Anterior cingulate cortex (tissue), 58 donors: ENCODE measurements at regions not wholly inside any gene's neighbourhood (a gene's known extent, or its start where the extent isn't known, plus 50 kb on each side); places are given as distances from the start of the nearest gene placed in this dataset.

Source experiments
- DNase-seq, 58 donors: peaks; one replicate each; lab custom pipeline; 2025; lab: John Stamatoyannopoulos, UW

DNA sequence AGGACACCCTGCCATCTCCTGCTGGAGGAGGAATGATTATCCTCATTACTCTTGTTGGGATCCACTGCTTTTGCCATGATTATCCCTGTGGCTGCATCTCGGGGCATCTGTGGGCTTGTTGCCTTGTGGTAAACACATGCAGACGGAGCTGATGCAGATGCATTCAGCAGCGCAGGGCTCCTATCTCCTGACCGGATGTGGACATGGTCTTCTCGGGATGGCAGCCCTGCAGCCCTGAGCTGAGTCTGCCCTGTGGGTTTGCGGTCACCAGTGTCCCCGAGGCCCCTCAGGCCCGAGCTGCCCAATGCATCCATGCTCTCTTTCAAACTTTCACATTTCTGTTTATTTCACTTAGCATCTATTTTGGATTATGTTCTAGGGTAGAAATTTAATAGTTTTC, 250.4 kb upstream of the IRX1 start:
- DNase-seq, result no peak

DNA sequence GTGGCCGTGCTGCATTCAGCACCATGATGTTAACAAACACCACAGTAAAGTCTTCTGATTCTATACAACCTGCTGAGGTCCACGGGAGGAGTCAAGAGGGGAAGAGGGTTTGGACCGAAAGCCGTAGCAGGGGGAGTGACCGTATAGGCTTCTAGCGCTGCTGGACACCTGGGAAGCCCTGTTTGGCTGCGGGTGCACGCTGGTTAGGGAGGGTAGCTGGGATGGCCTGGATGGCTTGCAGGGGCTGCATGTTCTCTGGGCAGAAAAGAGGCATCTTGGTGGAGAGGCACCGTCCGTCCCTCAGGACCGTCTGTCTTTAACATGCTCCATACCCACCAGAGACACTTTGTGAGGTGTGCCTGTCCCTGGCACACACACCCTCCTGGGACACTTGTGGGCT, 251.0 kb upstream of the IRX1 start:
- DNase-seq, result no peak

DNA sequence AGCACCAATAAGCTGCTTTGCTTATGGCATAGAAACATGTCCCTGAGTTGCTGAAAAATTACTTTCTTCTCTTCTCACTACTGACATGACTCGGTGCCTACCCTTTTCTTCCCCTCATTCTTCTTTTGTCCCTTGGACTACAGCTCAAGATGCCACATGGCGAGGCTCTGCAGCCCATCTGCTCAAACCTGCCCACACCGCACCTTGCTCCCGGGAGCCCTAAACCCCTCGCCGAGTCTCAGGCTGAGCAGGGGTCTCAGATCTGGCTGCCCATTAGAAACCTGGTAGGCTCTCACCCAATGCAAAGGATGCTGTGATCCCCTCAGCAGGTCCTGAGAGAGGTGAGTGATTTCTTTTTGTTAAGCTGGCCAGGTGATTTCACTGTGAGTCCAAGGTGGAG, 251.7 kb upstream of the IRX1 start:
- DNase-seq, result no peak

DNA sequence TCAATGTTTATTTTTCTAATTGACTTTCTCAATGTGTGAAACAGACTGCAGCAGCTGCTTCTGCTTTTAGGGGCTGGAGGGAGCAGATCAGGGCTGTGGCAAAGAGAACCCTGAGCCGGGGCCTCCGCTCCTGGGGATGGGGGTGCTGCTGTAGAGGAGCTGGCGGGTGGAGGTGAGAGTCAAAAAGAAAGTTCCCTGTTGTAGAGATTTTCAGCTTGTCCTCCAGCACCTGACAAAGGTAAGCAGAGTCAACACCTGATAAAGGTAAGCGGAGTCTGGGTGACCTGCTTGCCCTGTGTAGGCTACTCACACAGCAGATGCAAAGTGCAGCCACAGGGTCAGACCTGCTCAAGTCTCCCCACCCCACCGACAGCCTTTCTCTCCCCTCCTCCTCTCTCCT, 252.4 kb upstream of the IRX1 start:
- no peak for DNase-seq

DNA sequence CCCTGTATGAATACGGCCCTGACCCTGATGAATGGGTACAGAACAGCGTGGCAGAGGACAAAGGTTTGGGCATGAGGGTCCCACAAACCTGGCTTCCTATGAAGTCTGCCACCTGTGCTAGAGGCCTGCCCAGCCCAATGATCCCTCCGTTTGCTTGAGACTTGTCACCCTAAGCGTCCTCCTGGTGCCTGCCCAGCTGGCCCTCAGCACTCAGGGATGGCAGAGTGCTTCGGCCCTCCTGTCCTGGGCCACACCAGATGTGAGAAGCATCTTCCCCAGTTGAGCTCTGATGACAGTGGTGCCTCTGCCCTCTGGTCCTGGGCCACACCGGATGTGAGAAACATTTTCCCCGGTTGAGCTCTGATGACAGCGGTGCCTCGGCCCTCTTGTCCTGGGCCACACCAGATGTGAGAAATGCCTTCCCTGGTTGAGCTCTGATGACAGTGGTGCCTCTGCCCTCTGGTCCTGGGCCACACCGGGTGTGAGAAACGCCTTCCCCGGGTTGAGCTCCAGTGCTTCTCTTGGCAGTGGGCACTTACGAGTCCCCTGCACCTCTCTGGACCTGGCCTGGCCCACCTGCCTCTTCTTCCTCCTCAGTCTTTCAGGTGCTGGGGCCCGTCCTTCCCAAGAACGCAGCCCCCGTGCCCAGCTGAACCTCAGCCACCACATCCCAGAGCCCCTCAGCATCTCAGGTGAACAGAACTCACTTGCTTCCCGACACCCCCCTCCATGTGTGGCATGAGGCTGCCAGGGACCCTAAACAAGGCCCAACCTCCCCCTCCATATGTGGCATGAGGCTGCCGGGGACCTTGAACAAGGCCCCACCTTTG, 253.1 kb upstream of the IRX1 start:
- DNase-seq, result no peak

DNA sequence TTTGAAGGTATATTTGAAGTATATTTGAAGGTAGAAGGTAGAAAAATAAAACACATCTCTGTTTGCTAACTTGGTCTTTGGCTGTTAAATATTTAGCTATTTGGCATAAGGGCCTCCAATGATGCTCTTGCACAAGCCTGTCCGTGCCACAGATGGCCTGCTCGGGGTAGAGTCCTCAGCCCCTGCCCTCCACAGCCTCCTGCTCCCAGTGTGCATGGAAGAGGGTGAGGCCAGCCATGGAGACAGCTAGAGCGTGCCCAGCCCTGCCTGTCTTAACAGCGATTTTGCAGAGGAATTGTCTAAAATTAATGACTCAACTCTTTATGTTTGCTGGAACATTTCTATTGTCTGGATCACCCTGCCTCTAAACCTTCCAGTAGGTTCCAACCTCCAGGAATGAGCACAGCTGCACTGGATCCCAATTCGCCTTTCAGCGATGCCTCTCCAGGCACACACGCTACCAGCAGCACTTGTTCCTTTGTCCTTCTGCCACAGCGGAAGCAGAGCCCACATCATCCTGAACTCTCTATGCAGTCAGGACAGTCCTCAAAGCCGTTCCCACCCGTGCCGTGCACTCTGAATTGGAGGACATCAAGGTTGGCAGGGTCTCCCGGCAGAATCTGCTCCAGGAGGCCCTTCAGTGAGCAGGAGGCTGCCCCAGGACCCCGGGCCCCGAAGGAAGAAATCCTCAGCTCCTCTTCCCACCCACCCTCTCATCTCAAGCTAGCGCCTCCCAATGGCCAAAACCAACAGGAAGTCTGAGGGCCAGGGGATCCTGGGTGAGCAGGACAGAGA, 254.0 kb upstream of the IRX1 start:
- no peak for DNase-seq

DNA sequence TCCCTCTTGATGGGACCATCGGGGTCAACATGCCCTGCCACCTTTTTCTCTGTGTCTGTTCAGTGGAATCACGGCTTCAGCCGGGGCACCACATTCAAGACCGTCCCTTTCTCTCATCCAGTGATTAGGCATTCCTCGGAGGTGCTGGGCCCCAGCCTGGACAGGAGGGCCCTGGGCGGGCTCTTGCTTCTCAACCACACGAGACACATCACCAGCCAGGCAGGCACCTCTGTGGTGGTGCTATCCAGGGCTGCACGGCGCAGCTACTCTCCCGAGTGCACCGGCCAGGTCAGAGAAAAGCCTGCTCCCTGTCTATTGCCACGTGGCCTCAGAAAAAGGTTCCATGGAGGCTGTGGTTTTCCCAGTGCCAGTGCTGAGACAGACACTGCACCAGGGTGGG, 255.2 kb upstream of the IRX1 start:
- no peak for DNase-seq

DNA sequence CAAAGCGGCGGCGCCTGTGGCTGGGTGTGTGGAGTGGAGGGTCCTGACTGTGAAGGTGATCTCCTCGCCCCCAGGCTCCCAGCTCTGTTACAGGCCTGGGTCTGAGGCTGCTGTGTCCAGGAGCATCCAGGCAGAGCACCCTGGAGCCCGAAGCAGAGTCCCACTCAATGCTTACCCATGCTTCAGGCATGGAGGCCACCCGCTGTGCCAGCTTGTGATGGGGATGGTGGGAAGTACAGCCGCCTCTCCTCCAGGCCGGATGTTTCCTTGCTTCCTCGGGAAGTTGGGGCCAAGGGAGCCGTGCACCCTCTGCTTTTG, 255.9 kb upstream of the IRX1 start:
- DNase-seq, result no peak

DNA sequence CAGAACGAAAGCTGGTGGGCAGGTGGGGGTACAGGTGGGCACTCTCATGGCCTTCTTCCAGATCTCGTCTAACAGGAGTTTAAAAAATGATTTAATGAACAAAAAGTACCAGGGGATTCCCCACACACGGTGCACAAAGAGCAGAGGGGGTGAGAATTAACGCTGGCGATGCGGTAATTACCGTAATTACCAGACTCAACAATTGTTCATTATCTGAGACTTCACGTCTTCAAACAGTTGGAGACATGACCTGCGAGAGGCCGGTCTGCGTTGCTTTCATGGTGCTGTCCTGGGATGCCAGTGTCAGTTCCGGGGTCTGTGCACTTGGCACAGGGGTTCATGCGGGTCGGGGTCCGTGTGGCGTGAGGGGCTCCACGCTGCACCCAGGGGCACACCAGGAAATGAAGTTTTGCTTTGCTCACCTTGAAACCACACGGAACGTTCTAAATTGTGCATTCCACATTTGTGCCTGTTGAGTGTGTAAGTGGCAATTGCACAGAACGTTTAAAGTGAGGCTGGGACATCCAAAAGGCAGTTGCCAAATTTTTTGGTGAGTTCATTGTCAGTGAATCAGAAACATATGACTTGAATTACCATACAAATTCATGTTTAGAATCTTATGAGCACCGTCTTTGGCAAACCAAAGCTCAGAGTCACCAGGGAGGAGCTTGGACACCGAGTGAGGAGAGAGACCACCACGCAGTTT, 256.4 kb upstream of the IRX1 start:
- no peak for DNase-seq

DNA sequence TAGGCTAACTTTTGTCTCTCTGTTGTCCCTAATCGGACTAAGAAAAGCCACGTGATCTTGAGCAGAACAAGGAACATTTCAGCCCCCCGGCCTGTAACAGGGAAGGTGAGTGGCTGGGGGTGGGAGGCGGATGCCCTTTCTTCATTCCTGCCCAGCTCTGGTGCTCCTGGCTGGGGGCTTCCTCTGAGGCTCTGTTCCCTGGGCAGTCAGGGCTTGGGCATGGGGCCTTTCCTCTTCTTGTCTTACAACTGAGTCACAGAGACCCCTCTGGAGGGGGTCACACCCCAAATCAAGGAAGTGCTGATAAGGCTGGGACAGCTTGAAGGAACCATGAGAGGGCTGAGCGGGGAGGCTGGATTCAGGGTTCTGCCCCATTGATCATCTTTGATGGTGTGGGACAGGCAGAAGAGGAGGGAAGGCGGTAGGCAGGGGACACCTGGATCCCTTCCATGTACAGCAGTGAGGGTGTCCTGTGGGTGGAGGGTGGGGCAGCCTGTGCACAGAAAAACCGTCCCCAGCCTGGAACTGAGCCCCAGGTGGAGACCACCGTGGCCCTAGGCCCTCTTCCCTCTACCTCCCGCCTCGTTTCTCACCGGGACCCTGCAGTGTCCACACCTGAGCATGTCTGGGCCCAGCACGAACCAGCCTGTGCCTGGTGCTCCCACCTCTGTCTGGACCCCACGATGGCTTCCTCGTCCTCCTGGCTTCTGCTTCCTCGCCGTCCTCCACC, 257.7 kb upstream of the IRX1 start:
- DNase-seq, result no peak

DNA sequence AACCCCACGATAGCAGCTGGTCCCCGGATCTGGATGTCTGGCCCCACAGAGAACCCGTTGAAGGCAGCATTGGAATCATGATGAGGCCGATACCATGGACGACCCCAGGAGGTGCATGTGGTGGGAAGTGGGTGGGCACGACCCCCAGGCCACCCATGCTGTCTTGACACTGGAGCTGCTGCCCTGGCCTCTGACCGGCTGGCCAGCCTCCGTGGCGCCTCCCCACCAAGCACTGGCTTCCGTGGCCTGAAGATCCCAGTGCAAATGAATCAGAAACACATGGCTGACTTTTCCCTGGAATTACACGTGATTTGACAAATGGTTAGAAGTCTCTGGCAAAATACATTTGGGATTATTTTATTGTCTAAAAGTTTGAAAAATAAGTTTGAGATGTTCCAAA, 259.0 kb upstream of the IRX1 start:
- DNase-seq, result no peak

DNA sequence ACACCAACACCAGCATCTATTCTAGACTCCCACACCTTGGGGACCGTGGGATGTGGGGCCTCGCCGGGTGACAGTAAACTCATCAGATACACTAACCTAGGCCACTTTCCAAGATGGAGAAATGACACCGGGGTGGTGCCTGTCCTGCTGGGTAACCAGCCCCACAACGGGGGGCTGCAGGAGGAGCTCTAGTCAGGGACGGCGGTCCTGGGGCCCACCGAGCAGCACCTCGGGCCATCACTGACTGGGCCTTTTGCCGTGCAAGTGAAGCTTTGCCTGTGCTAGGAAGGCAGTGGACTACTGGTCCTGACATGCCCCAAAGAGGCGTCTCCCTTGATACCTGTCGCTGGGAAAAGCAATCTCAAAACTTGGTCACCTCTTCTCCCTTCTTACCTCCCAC, 260.3 kb upstream of the IRX1 start:
- DNase-seq, result no peak

DNA sequence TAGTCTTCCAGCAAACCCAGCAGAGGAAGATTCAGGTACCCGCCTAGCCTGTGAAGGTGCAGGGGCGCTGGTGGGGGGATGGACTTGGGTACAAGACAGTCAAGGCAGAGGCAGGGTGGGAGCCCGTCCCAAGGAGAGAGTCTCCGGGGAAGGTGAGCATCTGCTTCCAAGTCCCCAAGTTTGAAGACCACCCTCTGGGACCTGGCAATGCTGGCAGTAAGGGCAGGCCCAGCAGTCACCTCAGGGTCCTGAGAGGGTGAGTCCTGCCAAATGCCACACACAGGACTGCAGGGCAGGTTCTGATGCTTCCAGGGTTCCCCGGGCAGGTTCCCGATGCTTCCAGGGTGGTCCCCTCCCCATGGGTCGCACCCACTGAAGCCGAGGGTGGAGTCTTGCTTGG, 261.8 kb upstream of the IRX1 start:
- no peak for DNase-seq

DNA sequence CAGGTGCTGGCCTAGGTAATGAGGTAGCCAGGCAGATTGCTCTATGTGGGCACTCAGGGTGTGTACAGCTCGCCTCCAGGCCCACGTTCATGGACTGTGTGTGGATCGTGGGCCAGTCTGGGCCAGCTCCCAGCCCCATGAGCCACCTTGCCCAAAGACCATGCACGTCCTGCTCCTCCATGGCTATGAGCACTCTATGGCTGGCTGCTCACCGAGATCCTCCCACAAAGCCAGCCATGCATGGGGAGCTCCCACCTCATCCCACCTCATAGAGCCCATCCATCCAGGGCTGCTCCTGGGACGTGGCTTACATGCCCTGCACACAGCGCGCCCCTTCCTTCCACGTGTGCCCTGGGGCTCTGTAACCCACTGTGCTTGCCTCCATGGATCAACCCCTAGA, 262.5 kb upstream of the IRX1 start:
- DNase-seq, result no peak

DNA sequence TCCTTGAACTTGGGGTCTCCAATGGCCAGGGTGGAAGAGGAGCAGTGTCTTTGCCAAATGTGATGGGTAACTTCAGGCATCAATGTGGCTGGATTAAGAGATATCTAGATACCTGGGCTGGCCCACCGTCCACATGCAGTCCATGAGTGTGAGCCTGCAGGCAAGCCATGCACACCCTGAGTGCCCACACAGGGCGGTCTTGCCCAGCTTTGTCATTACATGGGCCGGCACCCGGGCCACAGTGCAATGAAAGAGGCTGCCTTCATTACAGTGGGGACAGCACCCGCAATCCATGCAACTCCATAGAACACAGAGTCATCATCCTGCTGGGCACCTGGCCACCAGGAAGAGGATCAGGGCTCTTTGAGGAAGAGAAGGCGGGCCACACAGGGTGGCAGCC, 263.8 kb upstream of the IRX1 start:
- DNase-seq, result no peak

DNA sequence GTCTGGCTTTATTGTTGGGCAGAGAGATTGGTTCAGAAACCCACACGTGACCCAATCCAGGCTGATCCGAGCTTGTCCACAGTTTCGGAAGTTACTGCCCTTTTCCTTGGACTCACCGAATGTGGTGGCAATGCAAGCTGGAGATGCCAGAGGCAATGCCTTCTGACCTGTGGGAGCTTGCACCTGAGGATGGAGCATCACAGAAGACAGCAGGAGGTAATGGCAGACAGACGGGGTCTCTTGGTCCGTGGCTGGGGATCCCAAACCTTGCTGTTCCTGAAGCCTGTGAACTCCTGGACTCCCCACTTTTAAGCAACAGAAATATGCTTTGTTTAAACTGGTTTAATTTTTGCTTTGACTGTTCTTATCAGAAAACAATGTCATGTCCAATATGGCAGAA, 265.2 kb upstream of the IRX1 start:
- no peak for DNase-seq

DNA sequence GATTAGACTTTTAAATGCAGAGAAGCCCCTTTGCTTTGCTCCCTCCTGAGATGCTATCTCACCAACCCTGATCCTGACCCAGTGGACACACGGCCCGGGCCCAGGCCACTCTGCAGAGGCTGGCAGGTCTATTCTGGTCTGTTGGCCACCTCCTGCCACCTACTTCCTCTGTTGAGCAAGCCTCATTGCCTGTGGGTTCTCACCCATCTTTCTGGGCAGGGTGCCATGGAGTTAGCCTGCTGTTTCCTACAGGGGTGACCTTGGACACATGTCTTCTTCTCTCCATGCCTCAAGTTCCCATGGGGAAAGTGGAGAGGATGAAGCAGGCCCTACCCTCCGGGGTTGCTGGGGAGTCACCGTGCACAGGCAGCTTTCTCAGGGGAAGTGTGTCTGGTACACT, 266.2 kb upstream of the IRX1 start:
- no peak for DNase-seq

DNA sequence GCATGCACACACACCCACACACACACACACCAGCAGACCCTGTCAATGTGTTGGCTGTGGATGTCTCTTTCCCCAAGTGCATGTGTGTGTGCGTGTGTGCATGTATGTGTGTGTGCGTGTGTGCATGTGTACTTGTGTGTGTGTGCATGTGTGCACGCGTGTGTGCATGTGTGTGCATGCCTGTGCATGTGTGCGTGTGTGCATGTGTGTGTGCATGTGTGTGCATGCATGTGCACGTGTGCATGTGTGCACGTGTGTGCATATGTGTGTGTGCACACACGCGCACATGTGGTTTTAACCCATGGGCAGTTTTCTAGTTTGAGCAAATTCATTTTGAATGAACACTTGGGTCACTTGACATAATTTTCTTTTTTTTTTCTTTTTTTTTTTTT, 268.8 kb upstream of the IRX1 start:
- no peak for DNase-seq

DNA sequence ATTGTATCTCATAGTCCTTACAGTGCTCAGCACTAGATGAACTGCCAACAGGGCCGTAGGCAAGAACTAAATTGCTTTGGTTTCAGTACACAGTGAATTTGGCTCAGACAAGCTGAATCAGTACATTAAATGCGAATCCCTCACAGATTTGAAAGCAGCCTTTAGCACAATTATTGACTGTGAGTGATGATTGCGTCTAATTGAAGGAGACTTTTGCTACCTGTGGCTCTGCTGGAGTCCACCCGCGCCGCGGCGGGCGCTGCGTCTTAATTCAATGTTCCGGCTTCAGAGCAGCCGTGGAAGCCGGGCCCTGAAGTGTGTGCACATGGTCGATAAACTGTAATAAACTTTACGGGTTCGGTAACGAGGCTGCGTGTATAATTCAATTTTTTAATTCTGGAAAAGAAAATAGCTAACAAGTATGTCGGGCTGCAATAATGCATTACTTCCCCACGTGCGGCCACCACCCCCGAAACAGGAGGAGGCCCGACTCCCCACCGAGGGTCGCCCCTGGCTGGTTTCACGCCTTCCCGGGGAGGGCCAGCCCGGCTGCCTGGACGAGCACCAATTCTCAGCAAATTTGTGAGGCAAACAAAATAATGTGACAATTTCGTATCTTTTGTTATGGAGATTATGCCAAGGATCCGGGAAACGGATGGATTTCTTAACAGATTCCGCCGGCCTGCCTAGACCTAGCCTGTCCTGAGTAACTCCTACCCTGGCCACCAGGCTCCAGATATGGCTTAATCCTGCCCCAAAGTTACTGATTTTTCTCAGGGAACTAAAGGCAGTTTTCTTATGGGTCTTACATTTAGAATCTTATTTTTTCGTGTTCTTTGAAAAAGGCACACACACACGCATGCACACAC, 269.4 kb upstream of the IRX1 start:
- peak in 1 of 58 donors; percentile 2 for DNase-seq
